HEK293 (cell line): ENCODE measurements at regions not wholly inside any gene's neighbourhood (a gene's known extent, or its start where the extent isn't known, plus 50 kb on each side); places are given as distances from the start of the nearest gene placed in this dataset.

Source experiments
- CTCF ChIA-PET: fragments of 350-600 bp; formaldehyde crosslinking; extraction: SDS; loops from one replicate; lab custom pipeline; 2021; ENCODE audit warnings: antibody characterized with exemption; lab: Yijun Ruan, JAX
- POLR2A ChIA-PET: fragments of 300-600 bp; formaldehyde crosslinking; extraction: SDS; loops from one replicate; lab custom pipeline; 2020; ENCODE audit warnings: antibody characterized with exemption, inconsistent platforms; lab: Yijun Ruan, JAX
- H3K27ac ChIP-seq: fragments of 200-500 bp; sonication (Bioruptor generic); 2 replicates; pipeline ENCODE4 v1.5.1; 2014; ENCODE audit warnings: low read depth, low read length, control low read depth, inconsistent platforms; ENCODE audit errors: extremely low read depth
- H3K36me3 ChIP-seq, 2 experiments: fragments of 200-500 bp in 1 of 2; sonication (Bioruptor generic) in 1 of 2; 1 replicate in 1 of 2; 2 replicates in 1 of 2; pipeline ENCODE4 v1.5.1; 2014 to 2017; ENCODE audit warnings: inconsistent platforms in 2 of 2, low read length in 2 of 2; ENCODE audit not compliant: control insufficient read depth in 2 of 2, insufficient read depth in 1 of 2
- H3K4me1 ChIP-seq: fragments of 200-500 bp; sonication (Bioruptor generic); 2 replicates; pipeline ENCODE4 v1.5.1; 2014; ENCODE audit warnings: mild to moderate bottlenecking, low read length, inconsistent platforms; ENCODE audit not compliant: control insufficient read depth, insufficient read depth
- H3K4me3 ChIP-seq: 2 replicates; pipeline ENCODE4 v1.5.1; 2011; ENCODE audit warnings: low read depth, mild to moderate bottlenecking, control low read depth, low read length, moderate library complexity
- H3K9me3 ChIP-seq: fragments of 200-500 bp; sonication (Bioruptor generic); 2 replicates; pipeline ENCODE4 v1.5.1; 2014; ENCODE audit warnings: low read depth, low read length, inconsistent platforms; ENCODE audit not compliant: control insufficient read depth, insufficient read depth
- HOXA7 ChIP-seq: sonication (generic); formaldehyde crosslinking; IDR thresholded peaks from 2 replicates; pipeline ENCODE4 v1.8.1; 2022; ENCODE audit warnings: missing genetic modification reagents, borderline replicate concordance
- TCF7L2 ChIP-seq: IDR thresholded peaks from 2 replicates; pipeline ENCODE4 v1.6.1; 2011; ENCODE audit warnings: low read depth, mild to moderate bottlenecking, inconsistent platforms, low read length, moderate library complexity, borderline replicate concordance
- ZBTB20 ChIP-seq: fragments of 450-650 bp; formaldehyde crosslinking; IDR thresholded peaks from 2 replicates; pipeline ENCODE4 v1.5.1; 2016; ENCODE audit warnings: missing biosample characterization, missing genetic modification characterization
- ZNF10 ChIP-seq: fragments of 450-650 bp; formaldehyde crosslinking; IDR thresholded peaks from 2 replicates; pipeline ENCODE4 v1.5.1; 2017; ENCODE audit warnings: missing biosample characterization, missing genetic modification characterization
- ZNF112 ChIP-seq: fragments of 450-650 bp; formaldehyde crosslinking; IDR thresholded peaks from 2 replicates; pipeline ENCODE4 v1.5.0; 2017; ENCODE audit warnings: missing biosample characterization, missing genetic modification characterization
- ZNF175 ChIP-seq: fragments of 450-650 bp; formaldehyde crosslinking; IDR thresholded peaks from 2 replicates; pipeline ENCODE4 v1.5.1; 2016; ENCODE audit warnings: missing biosample characterization, missing genetic modification characterization
- ZNF214 ChIP-seq: fragments of 450-650 bp; formaldehyde crosslinking; IDR thresholded peaks from 2 replicates; pipeline ENCODE4 v1.5.1; 2017; ENCODE audit warnings: missing biosample characterization, mild to moderate bottlenecking, missing genetic modification characterization, borderline replicate concordance
- ZNF221 ChIP-seq: fragments of 450-650 bp; formaldehyde crosslinking; IDR thresholded peaks from 2 replicates; pipeline ENCODE4 v1.5.1; 2017; ENCODE audit warnings: missing biosample characterization, missing genetic modification characterization, borderline replicate concordance
- ZNF302 ChIP-seq: fragments of 450-650 bp; formaldehyde crosslinking; IDR thresholded peaks from 2 replicates; pipeline ENCODE4 v1.5.1; 2016; ENCODE audit warnings: missing biosample characterization, missing genetic modification characterization, low read depth
- ZNF335 ChIP-seq: fragments of 450-650 bp; formaldehyde crosslinking; conservative IDR thresholded peaks from 2 replicates; pipeline ENCODE4 v1.5.1; 2016; ENCODE audit warnings: missing biosample characterization, missing genetic modification characterization
- ZNF654 ChIP-seq: fragments of 450-650 bp; formaldehyde crosslinking; IDR thresholded peaks from 2 replicates; pipeline ENCODE4 v1.5.1; 2016; ENCODE audit warnings: low read depth, missing biosample characterization, missing genetic modification characterization
- TF ChIP-seq, protein P1 (sequence below): fragments of 450-650 bp; formaldehyde crosslinking; IDR thresholded peaks from 2 replicates; pipeline ENCODE4 v1.5.1; 2016; ENCODE audit warnings: missing biosample characterization, missing genetic modification characterization
- TF ChIP-seq, protein P2 (sequence below): fragments of 450-650 bp; formaldehyde crosslinking; IDR thresholded peaks from 2 replicates; pipeline ENCODE4 v1.5.1; 2016; ENCODE audit warnings: missing biosample characterization, missing genetic modification characterization
- TF ChIP-seq, protein P3 (sequence below): fragments of 450-650 bp; formaldehyde crosslinking; IDR thresholded peaks from 2 replicates; pipeline ENCODE4 v1.5.1; 2016; ENCODE audit warnings: missing biosample characterization, missing genetic modification characterization, borderline replicate concordance
- TF ChIP-seq, protein P4 (sequence below): fragments of 450-650 bp; formaldehyde crosslinking; IDR thresholded peaks from 2 replicates; pipeline ENCODE4 v1.5.1; 2016; ENCODE audit warnings: missing biosample characterization, missing genetic modification characterization, borderline replicate concordance

DNA sequence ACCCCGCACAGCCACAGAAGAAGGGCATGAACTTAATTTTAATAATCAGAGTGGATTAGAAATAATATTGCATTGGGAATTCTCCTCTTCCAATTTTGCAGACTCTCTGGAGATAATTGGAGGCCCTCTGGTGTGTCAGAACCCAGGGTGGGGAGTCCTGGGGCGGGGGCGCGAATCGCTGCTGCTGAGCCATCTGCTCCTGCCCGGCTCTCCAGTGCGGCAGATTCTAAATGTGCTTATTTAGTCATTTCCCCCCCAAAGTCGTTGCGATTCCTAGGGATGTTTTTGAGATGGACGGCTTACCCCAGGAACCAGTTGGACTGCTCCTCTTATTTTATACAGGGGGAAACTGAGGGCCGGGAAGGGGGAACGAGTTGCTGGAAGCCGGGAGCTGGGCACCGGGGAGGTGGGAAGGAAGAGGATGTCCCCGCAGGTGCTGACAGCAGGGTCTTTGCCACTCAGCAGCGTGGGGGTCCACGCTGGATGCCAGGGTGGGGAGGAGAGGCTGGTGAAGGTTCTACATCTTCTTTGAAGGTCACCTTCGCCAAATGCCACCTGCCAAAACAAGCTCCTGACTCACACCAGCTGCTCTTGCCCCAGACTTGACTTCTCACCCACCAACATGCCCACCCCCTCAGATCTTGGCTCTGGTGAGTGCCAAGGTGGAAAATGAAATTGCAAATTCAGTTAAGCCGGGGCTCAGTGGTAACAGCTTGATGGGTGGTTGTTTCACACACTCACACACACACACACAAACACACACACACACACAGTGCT, 91.3 kb upstream of the PRR23E start:
- Histone ChIP-seq H3K27ac (no peak overlapping the region), H3K9me3 (no peaks in the 10 kb centered on the region), H3K4me3 (no peak overlapping the region), H3K36me3 (no peaks in the 10 kb centered on the region), H3K4me1 (no peaks in the 10 kb centered on the region)
- POLR2A ChIA-PET, result no interaction called here
- CTCF ChIA-PET, result no interaction called here
- TF ChIP-seq ZNF302 (no peak), ZNF10 (tag by site-specific recombination) (no peak), ZNF335 (tag by site-specific recombination) (no peak), HOXA7 (CRISPR knock-in tag) (no peak), ZNF221 (tag by site-specific recombination) (no peak), TCF7L2 (no peak), ZNF654 (tag by site-specific recombination) (no peak), ZNF214 (tag by site-specific recombination) (no peak), ZNF112 (tag by site-specific recombination) (no peak), ZBTB20 (tag by site-specific recombination) (no peak), ZNF175 (no peak)
- TF ChIP-seq, protein P1, sequence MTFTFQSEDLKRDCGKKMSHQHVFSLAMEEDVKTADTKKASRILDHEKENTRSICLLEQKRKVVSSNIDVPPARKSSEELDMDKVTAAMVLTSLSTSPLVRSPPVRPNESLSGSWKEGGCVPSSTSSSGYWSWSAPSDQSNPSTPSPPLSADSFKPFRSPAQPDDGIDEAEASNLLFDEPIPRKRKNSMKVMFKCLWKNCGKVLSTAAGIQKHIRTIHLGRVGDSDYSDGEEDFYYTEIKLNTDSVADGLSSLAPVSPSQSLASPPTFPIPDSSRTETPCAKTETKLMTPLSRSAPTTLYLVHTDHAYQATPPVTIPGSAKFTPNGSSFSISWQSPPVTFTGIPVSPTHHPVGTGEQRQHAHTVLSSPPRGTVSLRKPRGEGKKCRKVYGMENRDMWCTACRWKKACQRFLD (tag by site-specific recombination), result no peak
- TF ChIP-seq, protein P2, sequence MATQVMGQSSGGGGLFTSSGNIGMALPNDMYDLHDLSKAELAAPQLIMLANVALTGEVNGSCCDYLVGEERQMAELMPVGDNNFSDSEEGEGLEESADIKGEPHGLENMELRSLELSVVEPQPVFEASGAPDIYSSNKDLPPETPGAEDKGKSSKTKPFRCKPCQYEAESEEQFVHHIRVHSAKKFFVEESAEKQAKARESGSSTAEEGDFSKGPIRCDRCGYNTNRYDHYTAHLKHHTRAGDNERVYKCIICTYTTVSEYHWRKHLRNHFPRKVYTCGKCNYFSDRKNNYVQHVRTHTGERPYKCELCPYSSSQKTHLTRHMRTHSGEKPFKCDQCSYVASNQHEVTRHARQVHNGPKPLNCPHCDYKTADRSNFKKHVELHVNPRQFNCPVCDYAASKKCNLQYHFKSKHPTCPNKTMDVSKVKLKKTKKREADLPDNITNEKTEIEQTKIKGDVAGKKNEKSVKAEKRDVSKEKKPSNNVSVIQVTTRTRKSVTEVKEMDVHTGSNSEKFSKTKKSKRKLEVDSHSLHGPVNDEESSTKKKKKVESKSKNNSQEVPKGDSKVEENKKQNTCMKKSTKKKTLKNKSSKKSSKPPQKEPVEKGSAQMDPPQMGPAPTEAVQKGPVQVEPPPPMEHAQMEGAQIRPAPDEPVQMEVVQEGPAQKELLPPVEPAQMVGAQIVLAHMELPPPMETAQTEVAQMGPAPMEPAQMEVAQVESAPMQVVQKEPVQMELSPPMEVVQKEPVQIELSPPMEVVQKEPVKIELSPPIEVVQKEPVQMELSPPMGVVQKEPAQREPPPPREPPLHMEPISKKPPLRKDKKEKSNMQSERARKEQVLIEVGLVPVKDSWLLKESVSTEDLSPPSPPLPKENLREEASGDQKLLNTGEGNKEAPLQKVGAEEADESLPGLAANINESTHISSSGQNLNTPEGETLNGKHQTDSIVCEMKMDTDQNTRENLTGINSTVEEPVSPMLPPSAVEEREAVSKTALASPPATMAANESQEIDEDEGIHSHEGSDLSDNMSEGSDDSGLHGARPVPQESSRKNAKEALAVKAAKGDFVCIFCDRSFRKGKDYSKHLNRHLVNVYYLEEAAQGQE (tag by site-specific recombination), result no peak
- TF ChIP-seq, protein P3, sequence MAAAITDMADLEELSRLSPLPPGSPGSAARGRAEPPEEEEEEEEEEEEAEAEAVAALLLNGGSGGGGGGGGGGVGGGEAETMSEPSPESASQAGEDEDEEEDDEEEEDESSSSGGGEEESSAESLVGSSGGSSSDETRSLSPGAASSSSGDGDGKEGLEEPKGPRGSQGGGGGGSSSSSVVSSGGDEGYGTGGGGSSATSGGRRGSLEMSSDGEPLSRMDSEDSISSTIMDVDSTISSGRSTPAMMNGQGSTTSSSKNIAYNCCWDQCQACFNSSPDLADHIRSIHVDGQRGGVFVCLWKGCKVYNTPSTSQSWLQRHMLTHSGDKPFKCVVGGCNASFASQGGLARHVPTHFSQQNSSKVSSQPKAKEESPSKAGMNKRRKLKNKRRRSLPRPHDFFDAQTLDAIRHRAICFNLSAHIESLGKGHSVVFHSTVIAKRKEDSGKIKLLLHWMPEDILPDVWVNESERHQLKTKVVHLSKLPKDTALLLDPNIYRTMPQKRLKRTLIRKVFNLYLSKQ (tag by site-specific recombination), result no peak
- TF ChIP-seq, protein P4, sequence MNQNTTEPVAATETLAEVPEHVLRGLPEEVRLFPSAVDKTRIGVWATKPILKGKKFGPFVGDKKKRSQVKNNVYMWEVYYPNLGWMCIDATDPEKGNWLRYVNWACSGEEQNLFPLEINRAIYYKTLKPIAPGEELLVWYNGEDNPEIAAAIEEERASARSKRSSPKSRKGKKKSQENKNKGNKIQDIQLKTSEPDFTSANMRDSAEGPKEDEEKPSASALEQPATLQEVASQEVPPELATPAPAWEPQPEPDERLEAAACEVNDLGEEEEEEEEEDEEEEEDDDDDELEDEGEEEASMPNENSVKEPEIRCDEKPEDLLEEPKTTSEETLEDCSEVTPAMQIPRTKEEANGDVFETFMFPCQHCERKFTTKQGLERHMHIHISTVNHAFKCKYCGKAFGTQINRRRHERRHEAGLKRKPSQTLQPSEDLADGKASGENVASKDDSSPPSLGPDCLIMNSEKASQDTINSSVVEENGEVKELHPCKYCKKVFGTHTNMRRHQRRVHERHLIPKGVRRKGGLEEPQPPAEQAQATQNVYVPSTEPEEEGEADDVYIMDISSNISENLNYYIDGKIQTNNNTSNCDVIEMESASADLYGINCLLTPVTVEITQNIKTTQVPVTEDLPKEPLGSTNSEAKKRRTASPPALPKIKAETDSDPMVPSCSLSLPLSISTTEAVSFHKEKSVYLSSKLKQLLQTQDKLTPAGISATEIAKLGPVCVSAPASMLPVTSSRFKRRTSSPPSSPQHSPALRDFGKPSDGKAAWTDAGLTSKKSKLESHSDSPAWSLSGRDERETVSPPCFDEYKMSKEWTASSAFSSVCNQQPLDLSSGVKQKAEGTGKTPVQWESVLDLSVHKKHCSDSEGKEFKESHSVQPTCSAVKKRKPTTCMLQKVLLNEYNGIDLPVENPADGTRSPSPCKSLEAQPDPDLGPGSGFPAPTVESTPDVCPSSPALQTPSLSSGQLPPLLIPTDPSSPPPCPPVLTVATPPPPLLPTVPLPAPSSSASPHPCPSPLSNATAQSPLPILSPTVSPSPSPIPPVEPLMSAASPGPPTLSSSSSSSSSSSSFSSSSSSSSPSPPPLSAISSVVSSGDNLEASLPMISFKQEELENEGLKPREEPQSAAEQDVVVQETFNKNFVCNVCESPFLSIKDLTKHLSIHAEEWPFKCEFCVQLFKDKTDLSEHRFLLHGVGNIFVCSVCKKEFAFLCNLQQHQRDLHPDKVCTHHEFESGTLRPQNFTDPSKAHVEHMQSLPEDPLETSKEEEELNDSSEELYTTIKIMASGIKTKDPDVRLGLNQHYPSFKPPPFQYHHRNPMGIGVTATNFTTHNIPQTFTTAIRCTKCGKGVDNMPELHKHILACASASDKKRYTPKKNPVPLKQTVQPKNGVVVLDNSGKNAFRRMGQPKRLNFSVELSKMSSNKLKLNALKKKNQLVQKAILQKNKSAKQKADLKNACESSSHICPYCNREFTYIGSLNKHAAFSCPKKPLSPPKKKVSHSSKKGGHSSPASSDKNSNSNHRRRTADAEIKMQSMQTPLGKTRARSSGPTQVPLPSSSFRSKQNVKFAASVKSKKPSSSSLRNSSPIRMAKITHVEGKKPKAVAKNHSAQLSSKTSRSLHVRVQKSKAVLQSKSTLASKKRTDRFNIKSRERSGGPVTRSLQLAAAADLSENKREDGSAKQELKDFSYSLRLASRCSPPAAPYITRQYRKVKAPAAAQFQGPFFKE, result no peak
